Fibroblast of lung (primary cell): ENCODE measurements at regions not wholly inside any gene's neighbourhood (a gene's known extent, or its start where the extent isn't known, plus 50 kb on each side); places are given as distances from the start of the nearest gene placed in this dataset.

Experiments
- EZH2 ChIP-seq: IDR thresholded peaks from 2 replicates; pipeline ENCODE4 v1.5.1; 2012; ENCODE audit warnings: low read length, control low read depth, mild to moderate bottlenecking; ENCODE audit errors: missing control alignments
- TF ChIP-seq, protein P1 (sequence below), 2 donors: IDR thresholded peaks in 1 of 2; conservative IDR thresholded peaks in 1 of 2; 1 replicate in 1 of 2; 2 replicates in 1 of 2; pipeline ENCODE4 v1.5.1; 2011 to 2012; ENCODE audit warnings: low read length in 2 of 2, control low read depth in 1 of 2, inconsistent platforms in 1 of 2, low read depth in 1 of 2, mild to moderate bottlenecking in 1 of 2

DNA sequence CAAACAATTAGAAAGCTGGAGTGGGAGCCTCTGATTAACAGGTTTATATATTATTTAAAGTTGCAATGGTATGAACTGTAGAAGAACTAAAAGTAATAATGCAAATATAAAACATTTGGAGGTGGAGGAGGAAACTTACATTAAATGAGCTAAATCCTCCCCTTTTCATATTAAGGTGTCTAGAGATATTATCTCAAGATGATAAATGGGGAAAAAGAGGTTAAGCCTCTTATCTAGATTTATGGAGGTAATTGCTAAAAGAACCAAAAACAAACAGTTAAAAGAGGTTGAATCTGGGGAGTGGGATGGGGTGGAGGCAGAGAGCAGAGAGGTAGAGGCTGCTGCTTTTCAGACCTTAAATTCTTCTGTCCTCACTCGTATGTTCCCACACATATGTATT is 147.8 kb upstream of the SLC24A2 start:
- TF ChIP-seq, protein P1, sequence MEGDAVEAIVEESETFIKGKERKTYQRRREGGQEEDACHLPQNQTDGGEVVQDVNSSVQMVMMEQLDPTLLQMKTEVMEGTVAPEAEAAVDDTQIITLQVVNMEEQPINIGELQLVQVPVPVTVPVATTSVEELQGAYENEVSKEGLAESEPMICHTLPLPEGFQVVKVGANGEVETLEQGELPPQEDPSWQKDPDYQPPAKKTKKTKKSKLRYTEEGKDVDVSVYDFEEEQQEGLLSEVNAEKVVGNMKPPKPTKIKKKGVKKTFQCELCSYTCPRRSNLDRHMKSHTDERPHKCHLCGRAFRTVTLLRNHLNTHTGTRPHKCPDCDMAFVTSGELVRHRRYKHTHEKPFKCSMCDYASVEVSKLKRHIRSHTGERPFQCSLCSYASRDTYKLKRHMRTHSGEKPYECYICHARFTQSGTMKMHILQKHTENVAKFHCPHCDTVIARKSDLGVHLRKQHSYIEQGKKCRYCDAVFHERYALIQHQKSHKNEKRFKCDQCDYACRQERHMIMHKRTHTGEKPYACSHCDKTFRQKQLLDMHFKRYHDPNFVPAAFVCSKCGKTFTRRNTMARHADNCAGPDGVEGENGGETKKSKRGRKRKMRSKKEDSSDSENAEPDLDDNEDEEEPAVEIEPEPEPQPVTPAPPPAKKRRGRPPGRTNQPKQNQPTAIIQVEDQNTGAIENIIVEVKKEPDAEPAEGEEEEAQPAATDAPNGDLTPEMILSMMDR (conservative IDR thresholded peaks at IDR 0.05 in 1 of 2, IDR thresholded peaks at IDR 0.05 in 1 of 2; ENCODE audit: low read depth in 1 of 2, low read length in 2 of 2) = no peak
- TF ChIP-seq EZH2 = no peak
